IPS-NIHi7 (cell line): ENCODE measurements at regions not wholly inside any gene's neighbourhood (a gene's known extent, or its start where the extent isn't known, plus 50 kb on each side); places are given as distances from the start of the nearest gene placed in this dataset.

ENCODE experiments used
- DNase-seq: peaks from one replicate; pipeline ENCODE4 v3.0.0; 2012; ENCODE audit warnings: mixed read lengths; ENCODE audit errors: extremely low spot score

DNA sequence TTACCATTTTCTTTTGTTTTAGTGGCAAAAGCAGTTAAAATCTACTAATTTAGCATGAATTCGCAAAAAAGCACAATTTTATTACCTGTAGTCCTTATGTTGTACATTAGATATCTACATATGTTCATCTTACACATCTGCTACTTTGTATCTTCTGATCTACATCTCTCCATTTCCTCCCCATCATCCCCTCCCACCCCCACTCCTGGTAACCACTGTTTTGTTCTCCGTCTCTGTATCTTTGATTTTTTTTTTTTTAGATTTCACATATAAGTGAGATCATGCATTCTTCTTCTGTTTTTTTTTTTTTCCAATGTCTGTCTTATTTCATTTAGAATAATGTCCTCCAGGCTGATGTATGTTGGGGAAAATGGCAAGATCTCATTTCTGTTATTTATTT is 922.7 kb downstream of the VRK1 start:
- no peak for DNase-seq

DNA sequence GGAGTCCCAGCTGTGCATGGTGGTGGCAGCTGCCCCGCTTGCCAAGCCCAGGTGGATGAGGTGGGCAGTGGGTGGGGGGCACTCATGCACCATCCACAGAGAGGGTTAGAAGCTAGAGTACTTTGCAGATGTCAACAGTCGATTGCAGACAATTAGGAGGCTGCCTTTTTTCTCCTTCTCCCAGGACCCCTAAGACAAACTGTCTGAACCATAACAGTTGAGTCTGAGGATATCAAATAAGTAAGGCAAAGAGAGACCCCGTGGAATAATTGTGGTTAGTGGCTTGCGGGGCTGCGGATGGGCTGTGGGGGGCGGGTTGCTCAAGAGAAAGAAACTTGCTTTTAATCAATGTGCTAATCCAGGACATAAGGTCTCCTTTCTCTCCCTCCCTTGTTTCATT is 926.2 kb downstream of the VRK1 start:
- DNase-seq = no peak

DNA sequence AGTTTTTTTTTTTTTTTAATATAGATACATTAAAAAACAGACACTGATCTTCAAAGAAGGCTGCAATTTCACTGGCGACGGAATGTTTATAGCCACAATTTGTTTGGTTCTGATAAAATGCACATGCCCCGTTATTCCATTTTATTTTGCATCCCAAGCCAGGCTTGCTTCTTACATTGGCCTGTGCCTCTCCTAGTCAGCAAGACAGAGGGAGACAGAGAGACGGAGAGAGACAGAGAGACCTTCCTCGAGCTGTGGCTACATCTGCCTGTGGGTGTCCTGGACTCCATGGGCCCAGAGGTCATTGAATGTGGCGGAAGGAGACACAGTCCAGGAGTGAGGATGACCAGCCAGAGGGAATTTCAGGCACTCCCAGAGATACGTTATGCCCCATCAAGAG is 926.6 kb downstream of the VRK1 start:
- no peak for DNase-seq

DNA sequence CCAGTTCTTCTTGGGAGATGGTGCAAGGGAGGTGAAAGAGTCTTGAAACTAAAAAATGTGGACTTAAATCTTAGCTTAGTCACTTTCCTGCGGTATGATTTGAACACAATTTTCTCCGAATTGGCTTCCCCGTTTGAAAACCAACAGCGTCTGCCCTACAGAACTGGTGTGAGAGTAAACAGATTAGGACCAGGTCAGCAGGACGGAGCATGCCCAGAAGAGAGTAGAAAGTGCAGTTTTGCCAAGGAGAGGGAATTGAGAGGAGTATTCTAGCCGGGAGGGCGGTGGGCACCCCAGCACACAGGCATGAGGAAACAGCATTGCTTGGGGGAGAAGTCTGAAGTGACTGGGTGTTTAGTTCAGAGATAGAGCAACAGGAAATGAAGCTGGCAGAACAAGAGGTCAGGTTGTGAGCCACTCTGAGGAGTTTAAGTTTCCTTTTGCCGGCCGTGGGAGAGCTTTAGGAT is 927.1 kb downstream of the VRK1 start:
- no peak for DNase-seq

DNA sequence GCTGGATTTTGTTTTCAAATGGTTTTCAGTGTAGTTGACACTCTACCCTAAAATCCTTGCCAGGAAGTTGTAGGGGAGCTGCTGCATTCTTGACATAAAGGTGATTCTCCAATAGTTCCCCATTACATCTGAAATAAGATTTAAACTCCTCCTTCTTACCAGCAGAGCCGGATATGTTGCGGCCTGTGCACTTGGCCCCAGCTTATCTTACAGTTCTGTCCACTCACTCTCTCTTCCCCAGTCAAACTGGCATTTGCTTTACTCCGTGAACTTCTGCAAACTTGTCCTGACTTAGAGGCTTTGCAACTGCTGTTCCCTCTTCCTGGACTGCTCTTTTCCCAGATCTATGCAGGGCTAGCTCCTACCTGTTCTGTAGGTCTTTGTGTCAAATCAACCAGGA is 929.5 kb downstream of the VRK1 start:
- no peak for DNase-seq

DNA sequence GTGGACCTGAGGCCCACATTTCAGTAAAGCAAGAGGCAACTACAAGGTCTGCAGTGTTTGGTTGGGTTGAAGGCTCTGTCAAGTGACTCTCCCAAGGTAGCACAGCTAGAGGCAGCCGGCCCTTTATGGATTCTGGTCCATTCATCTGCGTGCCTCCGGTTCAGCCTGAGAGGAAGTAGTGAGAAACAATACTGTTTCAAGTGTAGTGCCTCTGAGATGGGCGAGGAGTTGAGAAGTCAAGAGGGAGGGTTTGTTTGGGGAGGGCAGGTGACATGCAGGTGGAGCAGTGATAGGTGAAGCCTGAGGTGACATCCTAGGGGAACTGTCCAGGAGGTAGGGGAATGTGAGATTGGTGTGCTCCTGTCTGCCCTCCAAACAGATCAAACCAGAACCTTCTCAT is 933.5 kb downstream of the VRK1 start:
- no peak for DNase-seq

DNA sequence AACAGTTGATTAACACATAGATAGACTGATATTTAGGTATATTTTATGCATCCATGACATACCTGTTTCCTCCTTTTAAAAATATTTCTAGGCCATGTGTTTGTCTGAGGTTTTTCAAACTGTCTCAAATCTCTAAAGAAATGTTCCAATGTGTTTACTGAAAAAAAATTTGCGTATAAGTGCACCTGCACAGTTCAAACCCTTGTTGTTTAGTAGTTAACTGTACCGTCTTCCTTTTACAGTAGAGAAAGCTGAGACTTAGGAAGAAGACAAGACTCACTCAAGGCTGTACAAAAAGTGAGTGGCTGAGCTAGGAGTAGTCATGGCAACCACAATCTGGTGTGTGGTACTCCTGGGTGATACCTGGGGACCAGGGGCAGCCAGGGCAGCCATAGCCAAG is 934.6 kb downstream of the VRK1 start:
- DNase-seq = no peak

DNA sequence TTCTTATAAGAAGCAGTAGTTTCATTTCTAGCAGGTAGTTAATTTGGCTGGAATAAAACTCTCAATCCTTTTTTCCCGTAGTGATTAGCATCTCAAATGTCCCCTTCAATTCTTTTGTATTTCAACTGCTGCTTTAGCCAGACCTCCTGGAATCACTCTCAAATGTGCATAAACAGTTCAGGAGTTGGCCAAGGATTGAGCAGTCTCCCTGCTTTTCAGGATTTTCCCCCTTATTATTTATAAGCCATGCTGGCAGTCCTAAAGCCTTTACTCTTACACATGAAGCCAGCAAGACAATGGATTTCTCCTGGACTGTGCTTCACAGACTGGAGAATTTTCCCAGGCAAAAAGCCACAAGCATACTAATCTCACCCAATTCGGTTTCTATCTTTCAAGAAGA is 950.1 kb downstream of the VRK1 start:
- no peak for DNase-seq

DNA sequence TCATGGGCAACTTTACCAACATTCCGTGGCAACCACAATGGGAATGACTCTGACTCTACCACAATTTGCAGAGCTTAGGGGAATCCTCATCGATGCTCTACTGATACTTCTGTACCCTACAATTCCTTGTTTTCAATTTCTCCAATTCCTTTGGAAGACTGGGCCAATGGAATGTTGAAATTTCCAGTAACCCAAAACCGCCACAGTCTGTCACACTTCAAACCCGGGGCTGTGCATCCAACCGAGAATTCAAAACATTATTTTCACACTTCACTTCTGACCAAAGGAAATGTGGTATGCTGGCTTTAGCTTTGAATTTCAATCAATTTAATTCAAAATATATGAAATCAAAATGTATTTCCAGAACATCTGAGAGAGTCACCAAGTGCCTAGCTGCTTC is 951.4 kb downstream of the VRK1 start:
- no peak for DNase-seq

DNA sequence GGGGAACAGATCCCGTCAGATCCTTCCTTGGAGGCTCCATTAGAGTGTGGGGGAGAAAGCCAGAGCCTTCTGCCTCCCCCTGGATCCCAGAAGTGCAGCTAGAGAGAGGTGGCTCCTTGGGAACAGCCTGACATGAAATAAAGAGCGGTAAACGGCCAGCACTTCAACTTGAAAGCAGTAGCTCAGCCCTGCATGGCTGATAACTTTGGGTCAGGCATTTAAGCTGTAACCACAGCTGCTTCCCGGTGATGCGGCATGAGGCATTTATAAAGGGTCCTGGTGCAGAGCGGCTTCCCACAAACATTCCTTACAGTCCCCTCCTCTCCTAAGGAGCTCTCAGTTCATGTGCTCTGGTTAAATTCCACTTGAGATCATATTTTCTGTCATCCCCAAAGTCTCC is 960.3 kb downstream of the VRK1 start:
- DNase-seq = no peak

DNA sequence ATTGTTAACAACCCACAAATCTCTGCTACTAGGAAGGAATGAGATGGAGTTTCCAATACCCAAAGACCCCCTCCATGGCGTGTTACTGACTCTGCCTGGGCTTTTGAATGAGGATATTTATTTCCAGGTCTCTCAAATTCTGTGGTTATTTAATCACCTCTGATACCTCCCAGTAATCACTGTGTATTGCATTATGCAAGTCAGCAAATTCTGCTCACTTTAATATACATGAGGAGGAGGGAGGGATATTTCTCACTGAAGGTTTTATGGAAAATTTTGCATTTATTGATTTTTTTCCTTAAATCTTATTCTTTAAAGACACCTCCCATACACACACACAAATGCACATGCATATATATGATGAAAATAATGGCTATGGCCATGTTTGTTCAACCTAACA is 962.9 kb downstream of the VRK1 start:
- no peak for DNase-seq

DNA sequence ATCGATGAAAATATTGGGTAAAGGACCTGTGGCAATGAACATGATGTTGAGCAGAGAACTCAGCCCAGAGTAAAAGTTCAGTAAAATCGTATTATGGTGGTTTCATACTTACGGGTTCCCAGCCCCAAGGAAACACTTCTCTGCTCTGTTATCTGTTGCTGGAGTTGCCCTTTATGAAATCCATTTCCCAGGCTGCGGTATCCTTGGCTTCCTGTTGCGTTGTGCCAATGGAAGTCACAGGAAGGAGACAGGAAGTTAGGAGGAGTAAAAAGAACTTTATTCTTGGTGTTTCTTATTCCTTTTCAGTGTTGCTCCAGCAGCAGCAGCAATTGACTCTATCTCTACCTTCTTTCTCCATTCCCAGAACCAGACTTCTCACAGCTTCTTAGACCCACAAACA is 965.2 kb downstream of the VRK1 start:
- no peak for DNase-seq

DNA sequence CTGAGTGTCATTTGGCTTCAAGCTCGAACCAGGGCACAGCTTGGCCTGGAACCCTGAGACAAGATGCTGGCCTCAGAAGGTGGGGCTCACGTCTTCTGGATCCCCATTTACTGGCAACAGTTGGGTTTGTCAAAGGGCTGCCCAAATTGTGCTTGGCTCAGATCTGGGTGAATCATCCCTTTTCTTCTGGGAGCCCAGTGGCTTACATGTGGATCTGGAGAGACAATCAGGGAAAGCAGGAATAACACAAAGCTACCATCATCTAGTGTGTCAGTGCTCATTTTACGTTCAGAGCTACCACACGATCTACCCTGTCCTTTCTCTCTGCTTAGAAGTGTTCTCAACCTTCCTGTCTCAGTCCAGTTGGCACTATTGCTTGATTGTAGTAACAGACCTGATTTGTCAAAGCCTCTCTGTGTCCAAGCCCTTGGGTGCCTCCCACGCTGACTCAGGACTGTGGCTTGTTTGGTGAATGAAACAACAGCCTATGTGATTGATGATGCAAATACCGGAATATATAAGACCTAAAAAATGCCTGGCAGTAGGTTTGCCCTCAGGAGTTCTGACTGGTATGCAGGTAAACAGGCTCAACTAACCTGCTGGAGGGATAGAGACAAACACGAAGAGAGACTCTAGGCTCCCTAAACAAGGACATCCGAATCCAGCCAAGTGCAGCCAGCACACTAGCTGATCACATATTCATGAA is 974.3 kb downstream of the VRK1 start:
- DNase-seq = no peak

DNA sequence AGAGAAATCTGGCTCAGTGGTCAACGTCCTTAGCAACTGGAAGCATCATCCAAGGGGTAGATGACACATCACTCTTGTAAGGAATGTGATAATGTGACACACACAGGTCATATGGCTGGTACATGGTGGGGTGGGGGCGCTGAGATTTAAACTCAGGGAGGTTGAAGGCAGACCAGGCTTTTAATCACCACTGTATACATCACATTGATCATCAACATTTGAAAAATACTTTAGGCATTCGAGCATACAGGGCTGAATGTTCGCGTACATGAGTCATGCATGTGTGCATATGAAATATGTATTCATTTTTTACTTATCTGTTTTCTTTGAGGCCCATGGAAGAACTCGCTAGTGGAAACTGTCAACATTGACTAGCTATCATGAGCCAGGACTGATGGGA is 976.4 kb downstream of the VRK1 start:
- no peak for DNase-seq

DNA sequence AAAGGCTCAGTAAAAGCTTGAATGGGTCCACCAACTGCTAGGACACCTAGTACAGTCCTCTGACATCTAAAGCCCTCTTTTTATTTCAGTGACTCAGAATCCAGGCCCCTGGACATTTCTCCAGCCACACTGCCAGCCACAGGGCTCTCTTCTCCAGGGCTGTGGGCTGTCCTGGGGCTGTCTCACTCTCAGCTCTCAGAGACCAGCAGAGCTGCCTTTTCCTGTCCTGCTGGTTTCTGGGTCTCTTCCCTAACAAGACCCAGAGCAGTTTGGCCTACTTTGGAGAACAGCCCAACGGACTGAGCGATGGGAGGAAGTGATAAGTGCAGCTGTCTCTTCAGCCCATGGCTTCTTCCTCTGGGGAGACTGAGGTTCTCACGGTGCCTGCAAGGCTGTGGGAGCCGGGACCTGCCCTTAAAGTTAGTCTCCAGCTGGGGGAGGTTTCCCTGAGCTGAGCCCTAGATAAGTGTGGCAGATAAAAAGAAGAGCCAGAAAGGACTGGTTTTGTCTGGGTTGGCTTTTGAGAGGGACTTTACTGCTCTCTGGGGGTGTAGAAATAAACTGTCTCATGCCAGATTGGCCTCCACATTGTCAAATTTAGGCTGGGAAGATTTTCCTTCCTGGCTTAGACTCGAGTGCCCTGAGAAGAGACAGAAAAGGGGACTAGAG is 979.8 kb downstream of the VRK1 start:
- no peak for DNase-seq

DNA sequence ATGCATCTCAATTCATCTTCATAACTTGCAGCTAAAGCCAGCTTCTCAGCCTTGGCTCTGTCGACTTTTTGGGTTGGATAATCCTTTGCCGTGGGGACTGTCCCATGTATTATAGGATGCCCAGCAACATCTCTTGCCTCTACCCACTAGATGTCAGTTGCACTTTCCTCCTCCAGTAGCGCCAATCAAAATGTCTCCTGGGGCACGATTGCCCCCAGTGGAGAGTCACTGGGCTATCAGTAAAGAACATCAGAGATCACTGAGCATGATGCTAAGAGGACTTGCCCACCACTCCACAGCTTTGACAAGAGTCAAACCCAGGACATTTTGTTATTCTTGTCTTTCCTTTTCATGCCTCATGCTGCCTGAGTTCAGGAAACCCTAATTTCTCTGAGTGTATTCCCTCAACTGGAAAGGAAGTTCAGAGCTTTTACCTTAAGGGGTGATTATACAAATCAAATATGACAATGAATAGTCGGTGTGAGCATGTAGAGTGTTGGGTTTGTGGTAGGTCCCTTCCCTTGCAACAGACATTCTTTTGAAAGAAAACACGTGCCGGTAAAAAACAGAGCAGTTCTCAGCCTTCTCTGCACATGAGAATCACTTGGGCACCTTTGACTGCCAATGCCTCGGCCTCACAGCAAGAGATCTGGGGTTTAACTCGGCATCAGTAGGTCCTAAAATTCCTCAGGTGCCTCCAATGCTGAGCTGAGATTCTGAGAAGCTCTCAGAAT is 980.6 kb downstream of the VRK1 start:
- DNase-seq = no peak

DNA sequence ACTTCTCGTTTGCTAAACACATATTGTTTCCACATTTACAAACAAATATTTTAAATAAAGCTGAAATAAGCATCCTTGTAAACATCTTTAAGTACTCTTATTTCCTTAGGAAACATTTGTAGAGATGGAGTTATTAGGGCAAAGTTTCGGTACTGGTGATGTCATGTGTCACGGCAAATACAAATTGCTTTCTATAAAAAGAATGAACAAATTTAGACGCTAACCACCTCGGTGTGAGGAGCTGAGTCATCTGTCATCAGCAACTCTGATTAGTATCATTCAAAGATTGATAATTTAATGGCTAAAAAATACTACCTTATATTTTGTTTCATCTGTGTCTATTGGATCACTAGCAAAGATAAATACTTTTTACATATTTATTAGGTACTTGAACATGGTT is 982.0 kb downstream of the VRK1 start:
- no peak for DNase-seq

DNA sequence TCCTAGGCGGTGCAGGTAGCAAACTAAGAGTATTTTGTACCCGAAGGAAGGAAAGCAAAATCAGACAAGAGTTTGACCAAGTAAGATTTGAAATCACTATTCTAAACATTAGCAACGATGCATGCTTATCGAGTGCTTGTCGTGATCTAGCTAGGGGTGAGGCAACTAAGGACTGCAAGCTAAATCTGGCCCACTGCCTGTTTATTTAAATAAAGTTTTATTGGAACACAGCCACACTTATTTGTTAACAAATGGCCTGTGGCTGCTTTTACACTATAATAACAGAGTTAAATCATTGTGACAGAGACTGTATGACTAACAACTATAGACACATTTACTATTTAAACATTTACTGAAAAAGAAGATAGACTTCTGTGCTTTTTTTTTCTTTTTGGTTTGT is 983.6 kb downstream of the VRK1 start:
- no peak for DNase-seq

DNA sequence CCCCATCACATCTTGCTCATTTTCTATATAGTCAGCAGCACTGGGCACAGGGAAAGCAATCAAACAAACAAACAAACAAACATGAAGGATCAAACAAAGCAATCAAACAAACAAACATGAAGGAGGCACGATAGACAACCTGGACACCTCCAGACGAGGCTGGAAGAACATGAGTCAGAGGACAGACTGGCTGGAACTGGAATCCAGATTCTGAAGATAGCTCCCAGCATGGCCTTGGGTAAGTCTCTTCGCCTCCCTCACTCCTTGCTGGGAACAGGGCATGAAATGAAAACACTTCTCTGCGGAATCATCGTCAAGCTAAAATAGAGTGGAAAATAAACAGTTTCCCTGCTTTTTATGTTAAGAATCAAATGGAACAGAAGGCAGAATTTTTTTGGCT is 984.8 kb downstream of the VRK1 start:
- no peak for DNase-seq

DNA sequence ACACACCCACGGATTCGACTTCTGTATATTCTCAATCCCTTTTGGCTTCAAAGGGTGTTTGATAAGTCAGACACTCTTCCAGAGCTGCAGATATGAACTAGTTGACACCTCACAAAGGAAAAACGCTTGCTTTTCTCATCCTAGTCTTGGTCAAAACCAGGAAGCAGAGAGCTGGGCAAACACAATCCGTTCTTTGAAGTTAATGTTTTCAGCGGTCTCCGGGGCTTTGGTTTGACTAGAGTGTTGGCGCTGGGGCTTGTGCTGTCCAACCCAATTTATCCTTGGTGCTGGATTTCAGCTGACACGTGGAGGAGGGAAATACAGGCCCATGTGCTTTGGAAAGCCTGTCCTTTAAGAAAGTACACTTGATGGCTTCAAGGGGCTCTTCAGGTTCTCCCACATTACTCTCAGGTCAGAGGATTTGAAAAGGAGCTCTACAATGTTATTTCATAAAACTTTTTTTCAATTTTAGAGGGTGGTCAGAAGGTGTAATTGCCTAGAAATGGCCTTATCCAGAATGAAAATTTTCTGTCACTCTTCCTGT is 985.8 kb downstream of the VRK1 start:
- DNase-seq = no peak

DNA sequence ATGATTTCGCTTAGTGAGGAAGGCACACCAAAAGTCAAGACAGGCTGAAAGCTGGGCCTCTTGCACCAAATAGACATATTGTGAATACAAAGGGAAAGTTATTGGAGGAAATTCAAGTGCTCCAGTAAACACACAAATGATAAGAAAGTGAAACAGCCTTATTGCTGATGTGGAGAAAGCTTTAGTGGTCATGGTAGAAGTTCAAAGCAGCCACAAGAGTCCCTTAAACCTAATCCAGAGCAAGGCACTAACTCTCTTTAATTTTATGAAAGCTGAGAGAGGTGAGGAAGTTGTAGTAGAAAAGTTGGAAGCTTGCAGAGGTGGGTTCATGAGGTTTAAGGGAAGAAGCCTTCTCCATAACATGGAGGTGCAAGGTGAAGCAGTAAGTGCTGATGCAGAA is 988.3 kb downstream of the VRK1 start:
- DNase-seq = no peak

DNA sequence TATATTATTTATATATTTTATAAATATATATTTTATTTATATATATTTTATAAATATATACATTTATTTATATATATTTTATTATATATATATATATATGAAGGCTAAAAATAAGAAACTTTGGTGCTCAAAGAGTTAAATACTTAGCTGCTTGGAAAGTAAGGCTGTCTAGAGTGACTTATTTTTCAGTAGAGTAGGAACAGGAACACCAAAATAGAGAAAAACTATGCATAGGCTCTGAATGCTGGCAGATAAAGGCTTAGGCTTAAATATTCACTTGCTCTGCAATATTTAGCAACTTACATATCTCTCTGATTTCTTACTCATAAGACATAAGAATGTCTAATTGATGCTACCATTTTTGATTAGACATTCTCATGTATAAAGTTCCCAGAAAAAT is 991.2 kb downstream of the VRK1 start:
- no peak for DNase-seq
